NT2/D1 (cell line): ENCODE measurements at regions not wholly inside any gene's neighbourhood (a gene's known extent, or its start where the extent isn't known, plus 50 kb on each side); places are given as distances from the start of the nearest gene placed in this dataset.

Experiments
- SUZ12 ChIP-seq: IDR thresholded peaks from 2 replicates; pipeline ENCODE4 v1.6.1; 2011; ENCODE audit not compliant: insufficient read length, insufficient read depth; ENCODE audit errors: extremely low read depth
- YY1 ChIP-seq: IDR thresholded peaks from 2 replicates; pipeline ENCODE4 v1.6.1; 2011; ENCODE audit not compliant: insufficient read length, insufficient read depth
- ZNF274 ChIP-seq: IDR thresholded peaks from 2 replicates; pipeline ENCODE4 v1.6.1; 2011; ENCODE audit warnings: mild to moderate bottlenecking, low read depth, low read length

- no peak for TF ChIP-seq ZNF274
- TF ChIP-seq YY1: no peak
- no peak for TF ChIP-seq SUZ12
These were observed 198.4 kb upstream of the PMEPA1 start for GRCh38 chr20:57908226-57908625.
